Anterior cingulate cortex (tissue), 58 donors: ENCODE measurements at regions not wholly inside any gene's neighbourhood (a gene's known extent, or its start where the extent isn't known, plus 50 kb on each side); places are given as distances from the start of the nearest gene placed in this dataset.
A peak's percentile ranks its signal among the peaks of the same experiment; 100 is the strongest.

Experiments
- DNase-seq, 58 donors: peaks; one replicate each; lab custom pipeline; 2025; lab: John Stamatoyannopoulos, UW

DNA sequence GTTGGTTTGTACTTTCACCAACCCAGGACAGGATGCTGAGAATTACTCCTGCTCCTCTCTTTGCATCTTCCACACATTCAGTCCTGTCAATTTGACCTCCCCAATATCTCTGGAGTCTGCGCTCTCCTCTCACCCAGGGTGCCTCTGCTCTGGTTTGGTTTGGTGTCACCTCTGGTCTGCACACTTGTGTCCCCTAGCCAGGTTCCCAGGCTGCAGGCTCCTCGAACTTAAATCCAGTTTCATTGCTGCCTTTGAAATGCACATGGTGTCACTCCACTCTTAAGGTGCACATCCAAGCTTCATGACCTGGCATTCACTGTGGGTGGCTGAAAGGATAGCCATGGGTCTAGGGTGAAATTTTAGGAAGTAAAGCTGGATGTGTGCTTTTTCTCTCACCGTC, 271.6 kb downstream of the RPS24 start:
- no peak for DNase-seq

DNA sequence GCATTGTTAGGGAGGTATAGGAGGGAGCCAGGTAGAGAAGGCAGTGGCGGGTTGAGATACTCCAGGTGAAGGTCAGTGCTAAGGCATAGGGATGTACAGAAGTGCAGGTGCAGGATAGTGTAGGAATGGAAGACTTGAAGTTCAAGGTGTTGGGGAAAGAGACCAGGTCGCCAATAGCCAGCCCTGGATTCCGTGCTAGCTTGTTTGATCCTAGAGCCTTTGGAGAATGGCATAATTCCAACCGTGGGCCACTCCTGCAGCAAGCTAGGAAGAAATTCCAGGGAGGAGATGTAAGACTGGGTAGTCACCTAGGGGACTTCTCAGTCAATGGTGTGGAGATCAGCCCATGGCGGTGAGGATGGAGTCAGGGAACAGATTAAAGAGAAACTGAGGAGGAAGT, 272.7 kb downstream of the RPS24 start:
- no peak for DNase-seq

GRCh38 chr10:78307576-78307975, 273.9 kb downstream of the RPS24 start:
- peak in 3 of 58 donors; percentile 17 to 63 (median 33) for DNase-seq

- no peak for DNase-seq
These were observed 276.0 kb downstream of the RPS24 start for GRCh38 chr10:78309536-78310237.

GRCh38 chr10:78310481-78311080, 276.9 kb downstream of the RPS24 start:
- no peak for DNase-seq

- no peak for DNase-seq
These were observed 278.8 kb downstream of the RPS24 start for GRCh38 chr10:78312197-78313047.

- DNase-seq: no peak
These were observed 279.4 kb downstream of the RPS24 start for GRCh38 chr10:78313048-78313381.

DNA sequence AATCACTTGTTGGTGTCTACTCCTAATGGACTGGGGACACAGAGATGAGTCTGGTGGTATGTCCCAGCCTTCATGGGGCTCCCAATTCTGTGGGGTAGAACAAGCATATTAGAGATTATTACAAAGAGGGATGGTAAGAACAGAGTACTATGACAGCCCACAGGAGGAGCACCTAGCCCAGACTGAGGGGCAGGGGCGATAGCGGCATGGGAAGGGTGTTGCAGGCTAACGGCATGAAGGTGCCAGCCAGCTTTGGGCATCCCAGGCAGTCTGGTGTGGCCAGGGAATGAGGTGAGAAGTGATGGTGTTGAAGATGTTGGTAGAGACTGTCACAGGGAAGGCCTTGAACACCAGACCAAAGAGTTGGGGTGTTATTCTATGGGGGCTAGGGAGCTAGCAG, 280.0 kb downstream of the RPS24 start:
- DNase-seq: no peak

DNA sequence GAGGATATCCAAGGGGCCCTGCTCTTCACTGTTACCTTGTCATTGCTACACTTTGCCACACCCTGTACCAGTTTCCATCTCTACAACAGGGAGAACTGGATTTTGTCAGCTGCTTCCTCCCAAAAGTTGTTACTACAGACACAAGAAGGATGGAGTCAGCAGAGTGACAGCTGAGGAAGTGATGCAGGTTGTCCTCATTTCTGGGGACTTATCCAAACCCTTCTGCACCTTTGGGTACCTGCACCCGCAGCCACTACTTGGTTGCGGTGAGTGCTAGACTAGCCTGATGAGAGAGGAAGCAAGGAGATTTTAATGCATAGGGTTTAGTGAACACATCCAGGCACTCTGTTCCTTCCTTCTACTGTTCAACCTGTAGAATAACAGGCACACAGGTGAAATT, 281.0 kb downstream of the RPS24 start:
- no peak for DNase-seq

- peak in 4 of 58 donors; percentile 33 to 48 (median 40) for DNase-seq
These were observed 282.8 kb downstream of the RPS24 start for GRCh38 chr10:78316451-78316931.

- DNase-seq: no peak
These were observed 284.6 kb downstream of the RPS24 start for GRCh38 chr10:78318305-78318704.

GRCh38 chr10:78319371-78319770, 285.7 kb downstream of the RPS24 start:
- no peak for DNase-seq

DNA sequence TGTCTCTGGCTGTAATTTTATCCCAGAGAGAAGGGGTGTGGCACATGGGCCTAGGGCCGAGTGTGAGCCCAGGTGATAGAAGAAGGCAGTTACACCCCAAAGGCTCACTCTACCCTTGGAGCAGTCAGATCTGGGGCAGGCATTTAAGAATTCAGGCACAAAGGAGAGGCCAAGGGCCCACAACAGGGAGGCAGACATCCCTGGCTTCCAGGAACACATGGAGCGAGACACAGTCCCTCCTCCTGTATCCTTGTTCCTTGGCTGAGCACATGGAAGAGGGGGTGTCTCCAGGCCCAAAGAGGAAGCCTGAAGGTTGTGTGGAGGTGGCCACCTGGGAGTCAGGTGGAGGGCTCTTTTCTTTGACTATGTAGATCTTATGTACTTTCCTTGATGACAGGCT, 286.2 kb downstream of the RPS24 start:
- DNase-seq: no peak

- no peak for DNase-seq
These were observed 286.8 kb downstream of the RPS24 start for GRCh38 chr10:78320506-78320905.

DNA sequence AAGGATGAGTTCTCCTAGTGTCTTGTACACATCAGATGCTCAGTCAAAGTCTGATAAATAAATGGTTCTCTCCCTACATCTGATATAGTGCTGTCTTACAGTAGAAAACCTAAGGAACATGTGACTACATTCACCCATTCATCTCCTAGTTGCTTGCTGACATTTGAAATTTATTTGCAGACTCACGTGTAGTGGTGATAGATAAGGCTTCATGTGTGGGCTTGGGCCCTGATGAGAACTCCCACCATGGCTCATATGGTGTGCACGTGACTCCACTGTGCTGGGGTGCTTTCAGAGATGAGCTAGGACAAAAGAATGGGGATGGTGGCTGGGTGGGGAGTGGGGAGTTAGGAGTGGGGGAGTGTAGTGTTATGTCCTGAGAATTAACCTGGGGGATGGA, 287.3 kb downstream of the RPS24 start:
- DNase-seq: no peak

DNA sequence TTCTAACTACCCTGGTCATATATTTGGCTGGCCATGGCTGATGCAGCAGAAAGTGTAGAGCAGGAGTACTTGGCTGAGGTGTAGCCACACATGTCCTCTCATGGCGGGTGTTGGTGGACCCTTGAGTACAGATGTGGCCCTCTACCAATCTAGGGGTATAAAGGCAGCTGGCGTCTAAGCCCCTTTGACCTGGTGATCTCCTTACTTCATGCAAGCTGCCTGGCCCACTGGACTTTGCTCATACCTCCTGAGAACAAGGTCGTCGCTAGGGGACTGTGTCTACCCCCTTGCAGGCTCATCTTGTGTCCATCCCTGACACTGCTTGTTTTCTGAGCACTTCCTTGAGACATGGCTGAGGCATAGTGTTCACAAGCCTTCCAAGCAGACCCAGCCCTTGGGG, 287.8 kb downstream of the RPS24 start:
- no peak for DNase-seq

GRCh38 chr10:78326372-78326771, 292.7 kb downstream of the RPS24 start:
- no peak for DNase-seq

GRCh38 chr10:78327778-78328591, 294.3 kb downstream of the RPS24 start:
- no peak for DNase-seq

GRCh38 chr10:78328592-78329404, 295.1 kb downstream of the RPS24 start:
- no peak for DNase-seq

GRCh38 chr10:78330884-78331283, 297.2 kb downstream of the RPS24 start:
- no peak for DNase-seq
